GM18517 (cell line): ENCODE measurements at regions not wholly inside any gene's neighbourhood (a gene's known extent, or its start where the extent isn't known, plus 50 kb on each side); places are given as distances from the start of the nearest gene placed in this dataset.

Source experiments
- ATAC-seq: cut with Tn5 transposase; IDR thresholded peaks from one replicate; pipeline ENCODE4 v1.9.1; 2021; ENCODE audit warnings: mild to moderate bottlenecking, moderate library complexity; ENCODE audit not compliant: unreplicated experiment

GRCh38 chr16:73326770-73327470 is 279.0 kb upstream of the ZFHX3 start:
- ATAC-seq: no peak

- no peak for ATAC-seq
Observed at GRCh38 chr16:73326221-73326620, 278.3 kb upstream of the ZFHX3 start.

- ATAC-seq: no peak
Observed at GRCh38 chr16:73323880-73324279, 276.0 kb upstream of the ZFHX3 start.

GRCh38 chr16:73322856-73323255 is 274.9 kb upstream of the ZFHX3 start:
- no peak for ATAC-seq

GRCh38 chr16:73321853-73322252 is 273.9 kb upstream of the ZFHX3 start:
- ATAC-seq: no peak

- no peak for ATAC-seq
Observed at GRCh38 chr16:73319737-73320136, 271.8 kb upstream of the ZFHX3 start.

- no peak for ATAC-seq
Observed at GRCh38 chr16:73319261-73319660, 271.3 kb upstream of the ZFHX3 start.

GRCh38 chr16:73317321-73317857 is 269.5 kb upstream of the ZFHX3 start:
- ATAC-seq: no peak

GRCh38 chr16:73315645-73316044 is 267.7 kb upstream of the ZFHX3 start:
- peak; percentile 85 for ATAC-seq

GRCh38 chr16:73313950-73314349 is 266.0 kb upstream of the ZFHX3 start:
- no peak for ATAC-seq

- ATAC-seq: no peak
Observed at GRCh38 chr16:73311857-73312723, 264.2 kb upstream of the ZFHX3 start.

GRCh38 chr16:73308771-73309170 is 260.8 kb upstream of the ZFHX3 start:
- ATAC-seq: no peak

- ATAC-seq: no peak
Observed at GRCh38 chr16:73306901-73307413, 259.0 kb upstream of the ZFHX3 start.

- ATAC-seq: no peak
Observed at GRCh38 chr16:73304008-73304774, 256.3 kb upstream of the ZFHX3 start.

- ATAC-seq: no peak
Observed at GRCh38 chr16:73302942-73303341, 255.0 kb upstream of the ZFHX3 start.

- ATAC-seq: no peak
Observed at GRCh38 chr16:73301984-73302383, 254.1 kb upstream of the ZFHX3 start.

GRCh38 chr16:73299346-73299745 is 251.4 kb upstream of the ZFHX3 start:
- ATAC-seq: no peak

GRCh38 chr16:73298562-73298961 is 250.6 kb upstream of the ZFHX3 start:
- no peak for ATAC-seq

GRCh38 chr16:73290258-73290657 is 242.3 kb upstream of the ZFHX3 start:
- no peak for ATAC-seq

- ATAC-seq: peak; percentile 81
Observed at GRCh38 chr16:73289232-73289631, 241.3 kb upstream of the ZFHX3 start.

- ATAC-seq: no peak
Observed at GRCh38 chr16:73288520-73288919, 240.6 kb upstream of the ZFHX3 start.
